MCF 10A (cell line): ENCODE measurements at regions not wholly inside any gene's neighbourhood (a gene's known extent, or its start where the extent isn't known, plus 50 kb on each side); places are given as distances from the start of the nearest gene placed in this dataset.

Experiments
- BruUV-seq: library from RNA; stranded (reverse); fragments of 400-500 nt; replicated peaks from 2 replicates; lab custom pipeline; 2021; lab: Mats Ljungman, UMichigan
- CTCF ChIA-PET: fragments of 300-600 bp; sonication (Branson Sonifier 250); formaldehyde crosslinking; extraction: SDS; loops from one replicate; lab custom pipeline; 2021; ENCODE audit warnings: antibody characterized with exemption, inconsistent platforms; lab: Yijun Ruan, JAX
- POLR2A ChIA-PET: fragments of 300-600, 350-650 bp; sonication (Branson Sonifier 250); formaldehyde crosslinking; extraction: SDS; loops from one replicate; lab custom pipeline; 2020; ENCODE audit warnings: antibody characterized with exemption, inconsistent platforms; lab: Yijun Ruan, JAX
- DNase-seq: peaks from one replicate; pipeline ENCODE4 v3.0.0-alpha.2; 2018; ENCODE audit not compliant: unreplicated experiment
- H3K27ac Mint-ChIP-seq: one replicate; pipeline ENCODE4 v1.8.0; 2022; ENCODE audit warnings: mild to moderate bottlenecking, low read depth, mixed read lengths; ENCODE audit not compliant: unreplicated experiment
- H3K27me3 Mint-ChIP-seq: one replicate; pipeline ENCODE4 v1.8.0; 2022; ENCODE audit warnings: mixed read lengths; ENCODE audit not compliant: insufficient read depth, unreplicated experiment
- H3K36me3 Mint-ChIP-seq: one replicate; pipeline ENCODE4 v1.8.0; 2022; ENCODE audit warnings: mild to moderate bottlenecking, moderate library complexity, mixed read lengths; ENCODE audit not compliant: insufficient read depth, unreplicated experiment
- H3K4me1 Mint-ChIP-seq: one replicate; pipeline ENCODE4 v1.8.0; 2022; ENCODE audit warnings: mixed read lengths; ENCODE audit not compliant: insufficient read depth, unreplicated experiment
- H3K4me3 Mint-ChIP-seq: one replicate; pipeline ENCODE4 v1.8.0; 2022; ENCODE audit warnings: mild to moderate bottlenecking, moderate library complexity, mixed read lengths; ENCODE audit not compliant: unreplicated experiment
- H3K9me3 Mint-ChIP-seq: one replicate; pipeline ENCODE4 v1.8.0; 2022; ENCODE audit warnings: mixed read lengths; ENCODE audit not compliant: unreplicated experiment
- CTCF ChIP-seq: fragments of 200-600 bp; IDR thresholded peaks from one replicate; pipeline ENCODE4 v1.8.0; 2022; ENCODE audit warnings: antibody characterized with exemption, mild to moderate bottlenecking; ENCODE audit not compliant: unreplicated experiment
- intact Hi-C: fragments of 100-400 bp; cut with micrococcal nuclease; formaldehyde crosslinking; loops from 2 replicates; pipeline ENCODE4 v1.14.1; 2022

GRCh38 chr3:26353097-26353496 lies 269.5 kb upstream of the LRRC3B start:
- intact Hi-C loops, result no loop called here
- H3K9me3 Mint-ChIP-seq, result no peaks in the 10 kb centered on the region
- TF ChIP-seq CTCF, result no peak
- no TSS peak for BruUV-seq
- no peak overlapping the region for H3K4me3 Mint-ChIP-seq
- peaks cover 7% of the 10 kb centered on the region for H3K4me1 Mint-ChIP-seq
- no peak for DNase-seq
- ChIA-PET POLR2A (no interaction called here), CTCF (interaction anchor here (0.6 kb wide), 1 partner anchor 35 kb away, joined by 4 read pairs; no protein-coding TSS in a partner anchor)
- no peaks in the 10 kb centered on the region for H3K27me3 Mint-ChIP-seq
- H3K27ac Mint-ChIP-seq, result no peak overlapping the region
- no peaks in the 10 kb centered on the region for H3K36me3 Mint-ChIP-seq

GRCh38 chr3:26358405-26358804 lies 264.2 kb upstream of the LRRC3B start:
- intact Hi-C loops, result no loop called here
- no TSS peak for BruUV-seq
- DNase-seq, result no peak
- ChIA-PET POLR2A (no interaction called here), CTCF (interaction anchor here (0.6 to 0.9 kb wide), 2 partner anchors 47 to 99 kb away, joined by 3 read pairs; no protein-coding TSS in a partner anchor)
- Mint-ChIP-seq H3K36me3 (no peaks in the 10 kb centered on the region), H3K4me1 (no peaks in the 10 kb centered on the region), H3K9me3 (no peaks in the 10 kb centered on the region), H3K4me3 (no peak overlapping the region), H3K27ac (no peak overlapping the region), H3K27me3 (no peaks in the 10 kb centered on the region)
- no peak for TF ChIP-seq CTCF

- H3K4me1 Mint-ChIP-seq, result peaks cover 6% of the 10 kb centered on the region
- H3K4me3 Mint-ChIP-seq, result no peak overlapping the region
- H3K27me3 Mint-ChIP-seq, result no peaks in the 10 kb centered on the region
- intact Hi-C loops, result no loop called here
- peaks cover 23% of the 10 kb centered on the region for H3K9me3 Mint-ChIP-seq
- BruUV-seq, result no TSS peak
- no peak for TF ChIP-seq CTCF
- CTCF ChIA-PET, result no interaction called here
- POLR2A ChIA-PET, result no interaction called here
- DNase-seq, result no peak
- H3K36me3 Mint-ChIP-seq, result no peaks in the 10 kb centered on the region
- peak overlapping the region; percentile 33 for H3K27ac Mint-ChIP-seq
Observed at GRCh38 chr3:26365706-26366105, 256.9 kb upstream of the LRRC3B start.

- POLR2A ChIA-PET, result no interaction called here
- H3K9me3 Mint-ChIP-seq, result peaks cover 23% of the 10 kb centered on the region
- no peak for DNase-seq
- peaks cover 6% of the 10 kb centered on the region for H3K4me1 Mint-ChIP-seq
- CTCF ChIA-PET, result interaction anchor here (0.5 kb wide), 2 partner anchors 184 to 264 kb away, joined by 3 to 5 read pairs; no protein-coding TSS in a partner anchor
- intact Hi-C loops, result no loop called here
- BruUV-seq, result no TSS peak
- H3K36me3 Mint-ChIP-seq, result no peaks in the 10 kb centered on the region
- TF ChIP-seq CTCF, result no peak
- no peak overlapping the region for H3K27ac Mint-ChIP-seq
- no peaks in the 10 kb centered on the region for H3K27me3 Mint-ChIP-seq
- H3K4me3 Mint-ChIP-seq, result no peak overlapping the region
Observed at GRCh38 chr3:26368312-26368711, 254.3 kb upstream of the LRRC3B start.
